ENCODE measurements at regions not wholly inside any gene's neighbourhood (a gene's known extent, or its start where the extent isn't known, plus 50 kb on each side); places are given as distances from the start of the nearest gene placed in this dataset.

GRCh38 chr17:52744179-52744578 is 585.7 kb upstream of the CA10 start:
- DNase-seq (ENCODE audit: low read depth in 3 of 3), result no peak

DNA sequence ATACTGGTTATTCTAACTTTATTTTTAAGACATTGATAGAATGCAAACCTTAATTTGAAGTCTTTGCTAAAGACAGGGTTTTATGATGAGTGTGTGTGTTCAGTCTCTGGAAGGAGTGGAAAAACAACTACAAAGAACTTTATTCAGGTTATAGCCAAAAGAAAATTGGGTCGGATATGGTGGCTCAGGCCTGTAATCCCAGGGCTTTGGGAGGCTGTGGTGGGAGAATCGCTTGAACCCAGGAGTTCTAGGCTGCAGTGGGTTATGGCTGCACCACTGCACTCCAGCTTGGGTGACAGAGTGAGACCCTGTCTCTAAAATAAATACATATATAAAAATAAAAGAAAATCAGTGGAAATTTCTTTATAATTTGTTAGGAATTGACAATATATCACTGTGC is 581.5 kb upstream of the CA10 start:
- DNase-seq (ENCODE audit: low read depth in 3 of 3), result no peak

- DNase-seq (ENCODE audit: low read depth in 3 of 3), result no peak
These were observed 580.3 kb upstream of the CA10 start for GRCh38 chr17:52738791-52739190.

- no peak for DNase-seq (ENCODE audit: low read depth in 3 of 3)
These were observed 578.6 kb upstream of the CA10 start for GRCh38 chr17:52737071-52737470.

DNA sequence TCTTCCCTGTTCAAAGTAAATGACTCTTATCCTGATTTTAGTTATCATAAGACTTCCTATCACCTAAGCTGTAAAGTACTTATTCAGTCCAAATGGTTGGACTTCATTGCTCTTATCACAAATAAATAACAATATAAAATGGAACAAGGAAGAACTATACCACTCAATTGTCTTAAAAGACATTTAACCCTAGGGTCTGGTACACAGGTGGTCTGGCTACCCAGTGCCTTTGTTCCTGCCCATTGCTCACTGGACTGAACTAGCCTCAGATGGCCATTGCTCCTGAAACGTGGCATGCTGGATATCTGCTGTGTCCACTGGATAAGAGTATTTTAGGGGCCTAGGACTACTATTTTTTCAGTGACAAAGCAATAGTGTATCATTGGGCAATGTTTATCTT is 574.3 kb upstream of the CA10 start:
- DNase-seq (ENCODE audit: low read depth in 3 of 3), result no peak

DNA sequence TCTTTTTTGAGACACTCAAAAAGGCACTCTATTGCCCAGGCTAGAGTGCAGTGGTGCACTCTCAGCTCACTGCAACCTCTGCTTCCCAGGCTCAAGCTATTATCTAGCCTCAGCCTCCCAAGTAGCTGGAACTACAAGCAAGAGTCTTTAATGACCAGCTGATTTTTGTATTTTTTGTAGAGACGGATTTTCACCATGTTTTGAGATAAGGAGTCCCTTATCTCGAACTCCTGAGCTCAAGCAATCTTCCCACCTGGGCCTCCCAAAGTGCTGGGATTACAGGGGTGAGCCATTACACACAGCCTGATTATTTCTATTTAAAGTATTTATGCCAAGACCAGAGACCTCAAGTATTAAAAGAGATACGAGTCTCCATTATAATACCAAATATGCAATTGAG is 566.1 kb upstream of the CA10 start:
- DNase-seq (ENCODE audit: low read depth in 3 of 3), result no peak

DNA sequence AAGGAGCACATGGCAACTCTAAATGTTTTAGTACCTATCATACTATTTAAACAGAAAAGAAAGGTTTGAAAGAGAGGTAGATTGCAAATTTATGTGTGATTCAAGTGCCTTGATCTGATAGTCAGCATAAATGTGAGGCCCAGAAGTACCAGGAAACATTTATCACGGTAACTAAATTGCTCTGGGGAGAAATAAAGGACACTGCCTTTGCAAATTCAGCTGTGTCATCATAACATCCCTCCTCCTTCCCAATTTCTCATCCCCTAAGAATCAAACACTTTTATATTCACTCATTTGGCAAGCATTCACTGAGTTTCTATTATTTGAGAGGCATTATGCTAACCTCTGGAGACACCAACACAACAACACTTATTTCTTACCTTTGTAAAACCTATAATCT is 563.4 kb upstream of the CA10 start:
- DNase-seq (ENCODE audit: low read depth in 3 of 3), result no peak

DNA sequence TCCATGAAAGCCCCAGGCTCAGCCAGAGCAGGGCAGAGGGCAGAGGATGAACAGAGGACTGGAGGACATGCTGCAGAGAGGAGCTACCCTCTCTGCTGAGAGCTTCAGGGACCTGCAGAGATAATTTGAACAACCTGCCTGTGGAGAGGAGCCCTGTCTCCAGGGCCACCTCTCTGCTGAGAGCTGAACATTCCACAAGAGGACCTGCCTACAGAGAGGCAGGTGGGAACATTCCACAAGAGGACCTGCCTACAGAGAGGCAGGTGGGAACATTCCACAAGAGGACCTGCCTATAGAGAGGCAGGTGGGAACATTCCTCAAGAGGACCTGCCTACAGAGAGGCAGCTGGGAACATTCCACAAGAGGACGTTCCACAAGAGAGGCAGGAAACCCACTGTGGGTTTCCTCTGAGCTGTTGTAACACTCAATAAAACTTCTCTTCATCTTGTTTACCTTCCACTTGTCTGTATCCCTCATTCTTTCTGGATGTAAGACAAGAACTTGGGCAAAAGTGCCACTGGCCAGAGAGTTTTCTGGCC is 551.9 kb upstream of the CA10 start:
- no peak for DNase-seq (ENCODE audit: low read depth in 3 of 3)

- DNase-seq (ENCODE audit: low read depth in 3 of 3), result no peak
These were observed 551.2 kb upstream of the CA10 start for GRCh38 chr17:52709724-52710123.

- no peak for DNase-seq (ENCODE audit: low read depth in 3 of 3)
These were observed 537.8 kb upstream of the CA10 start for GRCh38 chr17:52696362-52696761.

DNA sequence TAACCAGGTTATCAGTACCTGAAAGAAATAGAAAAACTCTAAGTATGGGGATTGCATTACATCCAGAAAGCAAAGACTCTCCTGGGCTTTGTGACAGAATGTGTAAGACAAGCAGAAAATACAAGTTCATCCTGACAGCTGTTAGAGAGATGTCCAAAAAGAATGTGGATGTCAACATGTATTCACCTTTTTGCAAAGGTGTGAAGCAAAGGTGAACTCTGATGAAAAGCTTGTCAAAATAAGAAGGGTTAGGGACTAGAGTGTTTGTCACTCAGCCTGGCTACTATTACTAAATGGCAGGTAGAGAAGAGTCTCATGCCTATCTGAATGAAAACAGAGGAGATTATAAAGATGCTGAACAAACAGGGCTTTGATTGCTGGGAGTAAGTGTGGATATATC is 527.6 kb upstream of the CA10 start:
- no peak for DNase-seq (ENCODE audit: low read depth in 3 of 3)

- DNase-seq (ENCODE audit: low read depth in 3 of 3), result no peak
These were observed 523.0 kb upstream of the CA10 start for GRCh38 chr17:52681480-52681879.

DNA sequence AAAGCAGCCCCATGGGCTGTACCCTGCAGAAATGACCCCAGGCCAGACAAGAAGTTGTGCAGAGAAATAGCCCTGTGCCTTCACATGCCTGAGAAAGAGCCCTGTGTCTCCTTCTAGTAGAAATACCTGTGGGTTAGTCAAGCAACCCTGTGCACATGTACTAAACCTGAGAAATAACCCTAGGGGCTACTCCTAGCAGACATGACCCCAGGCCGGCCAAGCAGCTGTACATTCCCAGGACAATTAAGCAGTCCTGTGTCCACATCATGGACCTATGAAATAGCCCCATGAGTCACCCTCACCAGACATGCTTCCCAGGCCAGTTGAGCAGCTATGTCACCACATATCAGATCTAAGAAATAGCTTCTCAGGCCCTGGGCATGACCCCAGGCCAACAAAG is 519.7 kb upstream of the CA10 start:
- no peak for DNase-seq (ENCODE audit: low read depth in 3 of 3)

DNA sequence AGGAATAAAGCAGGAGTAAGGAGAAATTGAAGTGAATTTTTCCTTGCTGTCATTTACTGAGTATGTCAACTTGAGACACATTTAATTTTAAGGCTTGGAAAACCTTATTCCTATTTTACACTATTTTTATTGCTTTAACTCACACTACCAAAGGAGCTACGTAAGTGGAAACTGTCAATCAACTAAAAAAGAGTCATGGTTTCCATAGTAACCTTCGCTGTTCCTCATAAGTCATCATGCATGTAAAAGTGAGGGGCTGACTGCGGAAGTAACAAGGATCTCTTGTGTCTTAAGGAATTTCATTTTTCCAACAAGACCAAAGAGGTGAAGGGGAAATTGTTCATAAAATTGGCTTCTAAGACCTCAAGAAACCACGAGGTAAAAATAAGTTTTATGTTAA is 516.2 kb upstream of the CA10 start:
- DNase-seq (ENCODE audit: low read depth in 3 of 3), result no peak

- no peak for DNase-seq (ENCODE audit: low read depth in 3 of 3)
These were observed 515.3 kb upstream of the CA10 start for GRCh38 chr17:52673791-52674190.

- DNase-seq (ENCODE audit: low read depth in 3 of 3), result no peak
These were observed 507.8 kb upstream of the CA10 start for GRCh38 chr17:52666264-52666663.

DNA sequence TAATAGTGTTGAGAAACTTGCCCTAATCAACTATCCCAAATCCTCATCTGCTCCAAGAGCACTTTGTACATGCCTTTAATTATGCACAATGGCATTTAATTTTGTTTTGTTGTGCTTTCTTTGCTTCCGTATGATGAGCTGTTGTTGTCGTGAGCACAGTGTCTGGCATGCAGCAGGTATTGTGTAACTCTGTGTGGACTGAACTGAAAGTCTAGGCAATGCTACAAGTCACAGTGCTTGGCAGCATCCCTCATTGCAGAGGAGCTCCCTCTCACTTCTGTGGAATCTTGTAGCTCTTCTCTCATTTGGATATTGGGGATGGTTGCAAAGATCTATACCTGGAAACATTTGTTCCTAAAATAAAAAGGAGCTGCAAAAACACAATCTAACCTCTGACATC is 502.2 kb upstream of the CA10 start:
- DNase-seq (ENCODE audit: low read depth in 3 of 3), result no peak

- no peak for DNase-seq (ENCODE audit: low read depth in 3 of 3)
These were observed 494.5 kb upstream of the CA10 start for GRCh38 chr17:52653014-52653413.

GRCh38 chr17:52648995-52649394 is 490.5 kb upstream of the CA10 start:
- no peak for DNase-seq (ENCODE audit: low read depth in 3 of 3)

DNA sequence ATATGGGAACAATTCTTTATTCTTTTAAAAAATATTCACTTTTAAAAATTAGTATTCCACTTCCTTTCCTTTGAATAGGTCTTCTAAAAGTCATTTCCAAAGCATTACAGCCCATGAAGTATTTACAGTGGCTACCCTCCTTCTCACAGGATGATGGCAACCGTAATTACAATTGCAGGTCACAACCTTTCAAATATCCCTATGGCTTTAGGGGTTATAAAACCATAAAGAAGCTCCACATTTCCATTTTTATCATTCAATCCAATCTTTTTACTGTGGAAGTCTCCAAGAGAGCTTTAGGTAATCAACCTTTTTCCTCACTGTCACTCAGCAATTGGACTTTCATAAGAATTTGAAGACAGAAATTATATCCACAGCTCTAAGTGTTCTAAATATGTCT is 488.9 kb upstream of the CA10 start:
- no peak for DNase-seq (ENCODE audit: low read depth in 3 of 3)

- DNase-seq (ENCODE audit: low read depth in 3 of 3), result no peak
These were observed 477.9 kb upstream of the CA10 start for GRCh38 chr17:52636443-52636842.

DNA sequence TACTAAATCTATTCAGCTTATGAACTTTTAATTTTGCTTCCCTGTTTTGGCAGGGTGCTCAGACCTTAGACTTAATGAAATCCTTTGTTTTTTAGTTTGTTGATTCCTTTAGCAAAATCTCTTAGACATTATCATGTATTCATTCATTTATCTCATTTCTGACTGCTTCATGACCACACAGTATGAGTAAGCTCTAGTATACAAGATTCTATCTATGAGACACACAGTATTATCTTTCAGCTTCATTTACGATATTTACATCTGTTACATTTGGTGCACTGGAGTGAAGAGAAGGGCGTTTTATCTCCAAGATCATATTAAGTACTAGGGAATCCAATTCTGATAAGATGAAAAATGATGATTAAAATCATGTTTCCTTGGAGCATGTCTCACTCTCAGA is 448.1 kb upstream of the CA10 start:
- DNase-seq (ENCODE audit: low read depth in 3 of 3), result no peak

- no peak for DNase-seq (ENCODE audit: low read depth in 3 of 3)
These were observed 447.6 kb upstream of the CA10 start for GRCh38 chr17:52606098-52606497.

- DNase-seq (ENCODE audit: low read depth in 3 of 3), result no peak
These were observed 445.6 kb upstream of the CA10 start for GRCh38 chr17:52604105-52604504.
